ENCODE measurements at regions not wholly inside any gene's neighbourhood (a gene's known extent, or its start where the extent isn't known, plus 50 kb on each side); places are given as distances from the start of the nearest gene placed in this dataset.

GRCh38 chr16:35752012-35752772 is 2292.8 kb downstream of the TP53TG3F start:
- no peaks in the 10 kb centered on the region for H3K27me3 ChIP-seq (ENCODE audit: insufficient read depth, poor library complexity, severe bottlenecking)
- TF ChIP-seq CTCF (IDR thresholded peaks at IDR 0.05; ENCODE audit: insufficient read depth, low read length) (no peak), GABPA (IDR thresholded peaks at IDR 0.05; ENCODE audit: low read depth) (no peak)
- no peak overlapping the region for H3K4me3 ChIP-seq (replicated peaks; ENCODE audit: insufficient read depth, low read length)
- H3K27ac ChIP-seq (replicated peaks) = no peak overlapping the region
- DNase-seq (ENCODE audit: low read depth in 1 of 2, low spot score in 1 of 2) = no peak

- H3K4me3 ChIP-seq (replicated peaks; ENCODE audit: insufficient read depth, low read length) = no peak overlapping the region
- TF ChIP-seq SPI1 (IDR thresholded peaks at IDR 0.05; ENCODE audit: borderline replicate concordance, low read depth) (no peak), CTCF (IDR thresholded peaks at IDR 0.05; ENCODE audit: insufficient read depth, low read length) (no peak), POLR2AphosphoS5 (IDR thresholded peaks at IDR 0.05; ENCODE audit: low read depth) (no peak), GABPA (IDR thresholded peaks at IDR 0.05; ENCODE audit: low read depth) (no peak), REST (IDR thresholded peaks at IDR 0.05; ENCODE audit: insufficient replicate concordance, low read depth) (no peak)
- no peak for DNase-seq (ENCODE audit: low read depth in 1 of 2, low spot score in 1 of 2)
- H3K27ac ChIP-seq (replicated peaks) = no peak overlapping the region
- H3K27me3 ChIP-seq (ENCODE audit: insufficient read depth, poor library complexity, severe bottlenecking) = no peaks in the 10 kb centered on the region
Observed at GRCh38 chr16:35752773-35753558, 2293.6 kb downstream of the TP53TG3F start.

- TF ChIP-seq CTCF (IDR thresholded peaks at IDR 0.05; ENCODE audit: insufficient read depth, low read length) (no peak), REST (IDR thresholded peaks at IDR 0.05; ENCODE audit: insufficient replicate concordance, low read depth) (no peak)
- no peak overlapping the region for H3K27ac ChIP-seq (replicated peaks)
- no peaks in the 10 kb centered on the region for H3K27me3 ChIP-seq (ENCODE audit: insufficient read depth, poor library complexity, severe bottlenecking)
- no peak overlapping the region for H3K4me3 ChIP-seq (replicated peaks; ENCODE audit: insufficient read depth, low read length)
- no peak for DNase-seq (ENCODE audit: low read depth in 1 of 2, low spot score in 1 of 2)
Observed at GRCh38 chr16:35753559-35754390, 2294.4 kb downstream of the TP53TG3F start.
